ENCODE measurements at regions not wholly inside any gene's neighbourhood (a gene's known extent, or its start where the extent isn't known, plus 50 kb on each side); places are given as distances from the start of the nearest gene placed in this dataset.

DNA sequence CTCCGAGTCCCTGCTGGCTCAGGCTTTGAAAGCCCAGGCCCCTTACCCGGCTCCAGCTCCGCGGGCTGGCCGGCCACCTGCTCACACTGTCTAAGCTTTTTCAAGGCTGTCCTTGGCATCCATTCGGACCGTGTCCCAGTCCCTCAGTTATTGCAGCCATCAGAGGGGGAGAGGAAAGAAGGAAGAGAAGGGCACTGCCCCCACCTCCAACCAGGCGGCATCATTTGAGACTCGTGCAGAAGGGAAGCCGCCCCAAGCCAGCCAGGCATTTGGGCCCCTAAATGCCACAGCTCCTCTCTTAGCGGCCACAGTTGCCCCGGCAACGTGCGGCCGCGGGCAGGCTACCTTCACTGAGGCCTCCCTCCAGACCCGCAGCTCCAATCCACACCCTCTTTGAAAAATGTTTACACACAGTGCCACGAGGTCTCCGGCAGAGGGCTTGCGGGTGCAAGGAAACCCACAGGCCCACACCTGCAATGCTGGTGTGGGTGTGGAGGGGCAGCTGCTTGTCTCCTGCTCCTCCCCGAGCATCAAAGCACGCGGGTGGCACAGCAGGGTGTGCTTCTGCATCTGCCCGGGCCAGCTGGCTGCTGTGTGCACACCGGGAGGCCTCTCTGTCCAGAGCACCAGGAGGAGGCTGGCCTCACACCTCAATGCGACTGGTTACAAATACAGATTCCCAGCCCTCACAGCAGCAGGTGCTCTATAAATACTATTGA lies 124.4 kb downstream of the CTTN start:
- peak; percentile 83 for DNase-seq

DNA sequence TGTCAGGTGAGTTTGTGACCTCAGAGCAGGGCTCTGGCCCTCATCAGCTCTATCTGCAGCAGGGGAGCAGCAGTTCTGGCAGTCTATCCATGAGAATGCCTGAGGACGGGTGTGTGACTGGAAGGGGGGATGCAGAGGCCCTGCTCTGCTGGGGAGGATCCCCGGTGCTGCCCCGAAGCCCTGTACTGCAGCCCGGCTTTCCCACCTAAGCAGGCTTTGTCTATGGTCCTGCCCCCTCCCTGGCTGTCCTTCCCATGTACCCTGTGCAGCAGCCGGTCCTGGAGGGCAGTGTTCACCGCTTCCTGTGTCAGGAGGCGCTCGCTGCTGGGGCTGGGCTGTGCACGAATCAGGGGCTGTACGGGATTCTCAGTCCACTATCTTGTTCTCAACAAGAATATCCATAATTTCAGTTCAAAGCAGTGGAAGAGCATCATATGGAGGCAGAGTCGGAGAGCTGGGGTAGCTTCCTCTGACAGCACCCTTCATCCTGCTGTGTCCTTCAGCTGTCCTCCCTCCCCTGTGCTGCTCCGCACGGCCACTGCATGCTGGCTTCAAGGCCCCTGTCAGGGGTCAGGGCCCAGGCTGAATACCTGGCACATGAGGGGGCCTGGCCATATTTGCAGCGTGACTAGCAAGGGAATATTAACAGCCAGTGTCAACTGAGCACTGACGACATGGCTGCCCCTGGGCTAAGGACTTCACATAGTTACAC lies 125.2 kb downstream of the CTTN start:
- DNase-seq: no peak

DNA sequence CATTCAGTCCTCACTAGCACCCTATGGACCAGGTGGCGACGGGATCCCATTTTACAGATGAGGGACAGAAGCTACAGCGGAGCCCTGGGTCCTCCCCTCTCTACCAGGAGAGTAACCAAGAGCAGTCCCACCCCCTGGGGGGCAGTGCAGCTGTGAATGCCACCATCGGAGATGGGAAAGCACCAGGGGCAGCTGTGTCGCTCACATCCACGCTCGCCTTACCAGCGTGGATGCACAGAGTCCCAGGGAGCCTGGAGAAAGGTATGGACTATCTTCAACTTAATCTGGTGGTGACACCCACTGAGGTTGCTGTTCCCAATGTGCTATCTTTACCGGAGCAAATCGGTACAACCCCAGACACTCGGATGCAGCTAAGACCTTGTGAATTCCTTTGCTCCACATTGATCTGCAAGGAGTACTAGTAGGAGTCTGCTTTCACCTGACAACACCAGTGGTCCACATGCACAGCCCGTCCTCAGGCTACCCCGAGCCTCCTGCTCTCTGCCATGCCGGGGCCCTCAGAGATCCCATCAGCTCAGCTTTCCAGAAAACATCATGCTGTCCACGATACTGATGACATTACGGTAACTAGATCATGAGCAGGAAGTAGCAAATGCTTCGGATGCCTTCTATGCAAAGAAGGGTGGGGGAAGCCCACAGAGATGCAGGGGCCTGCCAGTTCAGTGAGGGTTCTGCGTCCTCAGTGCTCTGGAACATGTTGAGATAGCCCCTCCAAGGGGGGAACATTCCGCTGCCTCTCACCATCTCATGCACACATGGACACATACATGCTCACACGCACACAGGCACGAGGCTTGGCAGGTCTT lies 126.0 kb downstream of the CTTN start:
- DNase-seq: no peak

GRCh38 chr11:70525006-70525405 lies 126.7 kb downstream of the CTTN start:
- DNase-seq: peak; percentile 31

DNA sequence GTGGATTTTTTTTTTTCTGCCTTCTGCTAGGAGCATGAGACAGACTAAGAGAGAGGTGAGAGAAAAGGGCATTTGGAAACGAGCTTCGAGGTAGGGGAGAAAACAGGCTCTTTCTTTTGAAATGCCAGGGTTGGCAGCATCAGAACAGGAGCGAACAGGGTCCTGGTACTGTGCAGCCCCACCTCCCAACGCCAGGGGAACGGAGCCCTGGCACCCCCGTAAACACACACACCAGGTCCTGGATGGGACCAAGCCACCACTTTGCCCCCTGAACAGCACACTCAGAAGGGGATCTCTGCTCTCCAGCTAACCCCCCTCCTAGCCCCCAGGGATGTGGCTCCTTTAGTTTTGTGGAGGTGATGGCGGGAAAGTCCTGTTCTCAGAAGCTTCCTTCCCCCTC lies 127.1 kb downstream of the CTTN start:
- DNase-seq: no peak

- DNase-seq: peak; percentile 20
Measured at GRCh38 chr11:70526116-70527045, 128.1 kb downstream of the CTTN start.

DNA sequence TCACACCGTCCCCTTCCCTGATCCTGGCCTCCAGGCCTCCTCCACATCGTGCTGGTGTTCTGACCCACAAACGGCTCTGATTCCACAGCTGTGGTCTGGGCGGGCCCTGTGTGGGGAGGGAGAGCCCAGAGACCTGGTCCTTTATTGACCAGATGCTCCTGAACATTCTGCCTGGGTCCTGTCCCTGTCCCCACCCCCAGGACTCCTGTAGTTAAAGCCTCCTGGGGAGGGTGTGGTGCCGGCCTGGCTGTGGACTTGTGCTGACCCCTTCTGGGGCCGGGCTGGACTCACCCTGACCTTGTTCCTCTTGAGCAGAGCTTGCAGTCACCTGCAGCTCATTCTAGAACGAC lies 128.7 kb downstream of the CTTN start:
- no peak for DNase-seq

DNA sequence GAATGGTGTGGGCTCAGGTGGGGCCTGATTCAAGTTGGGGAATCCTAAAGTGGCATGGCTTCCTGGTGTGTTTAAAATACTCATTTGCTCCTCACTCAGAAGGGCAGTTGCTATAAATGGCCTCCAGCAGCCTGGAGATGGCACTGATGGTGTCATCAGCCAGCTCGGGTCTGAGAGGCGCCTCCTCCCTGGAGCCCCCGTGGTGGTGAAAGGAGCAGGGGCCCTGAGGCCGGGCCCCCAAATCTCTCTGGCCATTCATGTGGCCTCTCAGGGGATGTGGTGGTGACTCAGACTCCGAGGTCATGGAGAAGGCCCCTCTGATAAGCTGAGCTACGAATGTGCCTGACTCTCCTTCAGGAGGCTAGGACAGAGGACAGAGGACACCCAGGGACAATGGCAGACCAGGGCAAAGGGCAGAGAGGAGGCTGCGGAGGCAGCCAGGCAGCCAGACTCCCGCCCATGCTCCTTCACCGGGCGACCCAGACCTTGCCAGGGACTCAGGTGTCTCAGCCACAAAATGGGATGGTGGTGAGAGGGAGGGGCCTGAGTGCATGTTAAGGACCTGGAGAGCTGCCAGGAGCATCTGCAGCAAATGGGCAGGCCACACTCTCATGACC lies 129.2 kb downstream of the CTTN start:
- DNase-seq: no peak

- DNase-seq: no peak
Measured at GRCh38 chr11:70528046-70528793, 129.9 kb downstream of the CTTN start.

DNA sequence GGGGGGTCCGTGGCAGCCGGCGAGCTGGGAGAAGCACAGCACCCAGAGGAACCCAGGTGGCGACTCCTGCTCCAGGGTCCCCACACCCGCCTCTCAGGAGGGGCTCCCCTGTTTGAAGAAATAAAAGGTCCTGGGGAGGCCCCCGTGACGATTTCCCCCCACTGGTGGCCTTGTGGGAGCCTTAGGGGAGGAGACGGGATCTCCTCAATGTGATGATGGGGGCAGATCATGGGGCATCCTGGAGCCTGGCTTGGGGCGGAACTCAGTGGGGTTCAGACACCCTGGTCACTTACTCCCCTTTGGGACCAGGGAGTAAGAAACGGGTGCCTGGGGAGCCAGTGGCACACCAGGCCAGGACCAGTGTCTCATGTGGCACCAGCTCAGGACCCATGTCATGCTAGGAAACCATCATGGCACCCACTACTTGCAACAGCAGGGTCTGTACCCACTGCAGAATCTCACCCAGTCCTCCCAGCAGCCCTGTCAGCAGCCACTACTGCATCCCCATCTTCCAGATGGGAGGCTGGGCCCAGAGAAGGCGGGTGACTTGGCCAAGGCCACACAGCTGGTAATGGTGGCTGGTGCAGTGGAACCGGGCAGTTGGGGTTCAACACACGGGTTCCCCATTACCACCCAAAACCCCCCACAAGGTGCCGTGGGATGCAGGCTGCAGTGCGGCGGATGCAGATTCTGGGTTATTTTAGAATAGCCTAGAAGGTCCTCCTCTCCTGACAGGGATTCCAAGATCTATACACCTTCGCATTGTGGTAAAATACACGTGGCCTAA lies 130.7 kb downstream of the CTTN start:
- DNase-seq: no peak

- DNase-seq: no peak
Measured at GRCh38 chr11:70530010-70530409, 131.7 kb downstream of the CTTN start.

GRCh38 chr11:70530629-70531185 lies 132.4 kb downstream of the CTTN start:
- no peak for DNase-seq

GRCh38 chr11:70531281-70532065 lies 133.1 kb downstream of the CTTN start:
- no peak for DNase-seq

DNA sequence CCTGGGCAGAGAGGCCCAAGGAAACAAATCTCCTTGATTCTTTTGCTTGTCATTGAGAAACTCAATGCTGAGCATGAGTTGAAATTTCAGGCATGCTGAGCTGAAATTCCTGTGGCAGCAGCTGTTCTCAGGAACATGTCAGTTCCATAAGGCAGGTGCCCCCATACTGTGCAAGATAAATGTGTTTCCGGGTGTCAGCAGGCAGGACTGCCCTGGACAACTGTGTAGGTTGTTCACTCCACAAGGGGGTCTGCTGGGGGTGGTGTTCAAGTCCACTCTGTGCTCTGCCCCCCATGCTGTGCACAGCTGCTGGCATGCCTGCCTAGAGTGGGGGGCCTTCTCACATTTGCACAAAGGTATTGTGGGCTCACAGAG lies 133.7 kb downstream of the CTTN start:
- DNase-seq: no peak

- no peak for DNase-seq
Measured at GRCh38 chr11:70532731-70533130, 134.4 kb downstream of the CTTN start.

DNA sequence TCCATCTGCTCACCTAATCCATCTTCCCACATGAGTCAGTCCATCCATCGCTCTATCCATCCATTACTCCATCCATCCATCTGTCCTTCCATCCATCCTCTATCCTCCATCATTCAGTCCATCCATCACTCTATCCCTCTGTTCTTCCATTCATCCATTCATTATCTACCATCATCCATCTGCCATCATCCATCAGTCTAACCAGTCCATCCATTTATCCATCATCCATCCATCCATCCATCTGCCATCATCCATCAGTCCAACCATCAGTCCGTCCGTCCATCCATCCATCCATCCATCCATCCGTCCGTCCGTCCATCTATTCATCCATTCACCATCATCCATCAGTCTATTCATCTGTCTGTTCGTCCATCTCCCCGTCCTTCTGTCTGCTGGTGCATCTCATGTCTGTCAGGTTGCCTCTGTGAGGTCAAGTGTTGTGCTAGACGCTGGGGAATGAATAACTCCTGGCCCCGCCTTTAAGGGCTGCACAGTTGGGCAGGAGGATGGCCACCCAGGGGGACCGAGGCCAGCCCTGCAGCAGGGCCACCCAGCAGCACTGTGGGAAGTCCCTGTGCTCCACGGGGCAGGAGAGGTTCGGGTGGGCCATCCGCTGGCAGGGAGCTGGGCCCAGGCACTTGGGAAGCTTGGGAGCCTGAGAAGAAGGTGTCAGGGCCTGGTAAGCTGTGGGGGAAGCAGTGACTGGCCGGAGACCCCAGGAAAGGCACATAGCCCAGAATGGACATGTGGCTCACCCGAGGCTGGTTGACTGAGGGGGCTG lies 137.1 kb downstream of the CTTN start:
- no peak for DNase-seq

GRCh38 chr11:70536051-70536877 lies 137.9 kb downstream of the CTTN start:
- DNase-seq: no peak

Measured in DMS153 (cell line).